ENCODE measurements at regions not wholly inside any gene's neighbourhood (a gene's known extent, or its start where the extent isn't known, plus 50 kb on each side); places are given as distances from the start of the nearest gene placed in this dataset.

DNA sequence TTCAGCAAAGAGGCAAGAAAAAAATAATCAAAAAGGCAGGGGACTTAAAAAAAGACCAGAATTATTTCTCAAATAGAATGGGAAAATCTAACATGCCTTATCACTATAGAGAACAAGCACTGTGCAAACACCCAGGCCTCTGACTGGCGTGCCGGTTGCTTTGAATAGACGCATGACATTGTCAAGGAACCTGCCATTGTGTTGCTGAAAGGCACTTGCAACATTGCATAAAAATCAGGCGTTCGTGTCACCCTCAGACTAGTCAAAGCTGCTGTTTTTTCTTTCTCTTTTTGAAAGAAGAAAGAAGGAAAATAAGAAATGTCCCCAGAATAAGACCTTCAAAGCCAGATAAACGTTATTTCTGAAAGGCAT is 549.3 kb upstream of the CADM1 start:
- TF ChIP-seq, protein P1, sequence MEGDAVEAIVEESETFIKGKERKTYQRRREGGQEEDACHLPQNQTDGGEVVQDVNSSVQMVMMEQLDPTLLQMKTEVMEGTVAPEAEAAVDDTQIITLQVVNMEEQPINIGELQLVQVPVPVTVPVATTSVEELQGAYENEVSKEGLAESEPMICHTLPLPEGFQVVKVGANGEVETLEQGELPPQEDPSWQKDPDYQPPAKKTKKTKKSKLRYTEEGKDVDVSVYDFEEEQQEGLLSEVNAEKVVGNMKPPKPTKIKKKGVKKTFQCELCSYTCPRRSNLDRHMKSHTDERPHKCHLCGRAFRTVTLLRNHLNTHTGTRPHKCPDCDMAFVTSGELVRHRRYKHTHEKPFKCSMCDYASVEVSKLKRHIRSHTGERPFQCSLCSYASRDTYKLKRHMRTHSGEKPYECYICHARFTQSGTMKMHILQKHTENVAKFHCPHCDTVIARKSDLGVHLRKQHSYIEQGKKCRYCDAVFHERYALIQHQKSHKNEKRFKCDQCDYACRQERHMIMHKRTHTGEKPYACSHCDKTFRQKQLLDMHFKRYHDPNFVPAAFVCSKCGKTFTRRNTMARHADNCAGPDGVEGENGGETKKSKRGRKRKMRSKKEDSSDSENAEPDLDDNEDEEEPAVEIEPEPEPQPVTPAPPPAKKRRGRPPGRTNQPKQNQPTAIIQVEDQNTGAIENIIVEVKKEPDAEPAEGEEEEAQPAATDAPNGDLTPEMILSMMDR (IDR thresholded peaks at IDR 0.05 in 4 of 5, conservative IDR thresholded peaks at IDR 0.05 in 1 of 5): no peak
- no peak for TF ChIP-seq POLR2A (IDR thresholded peaks at IDR 0.05)

Data from gastrocnemius medialis (tissue), 4 donors.